HK-2 (cell line): ENCODE measurements at regions not wholly inside any gene's neighbourhood (a gene's known extent, or its start where the extent isn't known, plus 50 kb on each side); places are given as distances from the start of the nearest gene placed in this dataset.
"Not testable (repeated sequence)": the region's sequence is repeated elsewhere in the genome, so short reads cannot be mapped to it uniquely, and the experiment has no call there.

Source experiments
- DNase-seq: peaks from one replicate; pipeline ENCODE4 v3.0.0-alpha.2; 2018; ENCODE audit not compliant: unreplicated experiment

DNA sequence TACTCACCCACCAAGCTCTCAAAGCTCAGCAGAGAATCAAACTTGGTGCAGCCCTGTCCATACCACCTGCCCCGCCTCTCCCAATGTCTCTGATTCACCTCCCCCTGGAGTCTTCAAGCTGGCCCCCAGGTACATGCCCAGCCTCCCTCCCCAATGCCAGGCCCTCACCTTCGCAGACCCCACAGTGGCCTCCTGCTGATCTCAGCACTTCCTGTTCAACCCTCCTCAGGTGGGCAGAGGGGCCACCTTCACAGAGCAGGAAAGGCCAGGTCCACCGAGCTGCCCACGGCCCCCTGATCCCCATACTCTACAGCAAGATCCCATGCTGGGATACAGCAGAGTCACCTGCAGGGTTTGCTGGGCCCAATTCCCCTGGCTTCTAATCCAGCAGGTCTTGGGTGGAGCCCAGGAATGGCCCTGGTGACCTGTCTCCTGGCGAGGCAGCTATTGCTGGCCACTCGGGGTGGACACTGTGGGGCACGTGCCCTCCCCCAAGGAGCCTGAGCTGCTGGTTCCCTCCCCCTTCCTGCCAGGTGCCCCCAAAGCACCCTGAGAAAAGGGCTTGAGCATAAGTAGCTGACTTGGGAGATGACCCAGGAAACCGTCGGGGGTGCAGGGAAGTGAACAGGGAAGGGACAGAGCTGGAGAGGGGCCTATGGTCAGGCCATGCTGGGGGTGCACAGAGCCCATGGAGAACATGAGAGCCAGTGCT lies 150.7 kb downstream of the BRD1 start:
- no peak for DNase-seq

DNA sequence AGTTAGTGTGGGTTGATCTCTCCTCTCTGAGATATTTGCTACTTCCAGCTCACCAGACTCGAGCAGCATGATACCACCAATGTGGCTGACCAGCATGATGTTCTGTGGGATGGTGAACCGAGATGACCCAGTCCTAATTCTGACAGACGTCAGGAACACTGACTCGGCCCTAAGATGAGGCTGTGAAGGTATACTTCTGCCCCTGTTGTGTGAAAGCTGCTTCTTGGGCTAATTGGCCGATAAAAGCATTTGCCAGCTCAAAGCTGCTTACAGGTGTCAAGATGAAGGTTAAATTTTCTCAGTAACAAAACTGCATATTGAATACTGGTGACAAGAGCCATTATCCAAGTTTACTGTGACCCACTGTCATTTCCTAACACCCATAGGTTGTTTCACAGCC lies 151.4 kb downstream of the BRD1 start:
- DNase-seq, result no peak

DNA sequence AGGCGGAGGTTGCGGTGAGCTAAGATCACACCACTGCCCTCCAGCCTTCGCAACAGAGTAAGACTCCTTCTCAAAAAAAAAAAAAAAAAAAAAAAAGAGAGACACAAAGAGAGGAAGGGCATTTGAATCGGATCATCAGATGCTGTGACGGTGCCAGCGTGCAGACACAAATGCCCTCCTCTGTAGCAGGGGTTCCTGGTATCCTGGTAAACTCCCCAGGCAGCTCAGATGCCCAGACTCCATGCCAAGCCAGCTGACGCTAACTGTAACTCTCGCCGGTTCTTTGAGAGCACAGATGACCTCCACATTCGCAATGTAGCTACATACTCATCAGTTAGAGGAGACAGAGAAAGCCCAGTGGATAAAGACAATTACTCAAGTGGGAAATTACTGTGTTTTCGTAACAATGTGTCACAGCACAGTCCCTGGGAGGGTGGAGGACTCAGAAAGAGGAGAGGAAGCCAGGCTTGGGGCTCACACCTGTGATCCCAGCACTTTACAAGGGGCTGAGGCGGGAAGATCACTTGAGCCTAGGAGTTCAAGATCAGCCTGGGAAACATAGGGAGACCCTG lies 153.1 kb downstream of the BRD1 start:
- DNase-seq, result no peak

DNA sequence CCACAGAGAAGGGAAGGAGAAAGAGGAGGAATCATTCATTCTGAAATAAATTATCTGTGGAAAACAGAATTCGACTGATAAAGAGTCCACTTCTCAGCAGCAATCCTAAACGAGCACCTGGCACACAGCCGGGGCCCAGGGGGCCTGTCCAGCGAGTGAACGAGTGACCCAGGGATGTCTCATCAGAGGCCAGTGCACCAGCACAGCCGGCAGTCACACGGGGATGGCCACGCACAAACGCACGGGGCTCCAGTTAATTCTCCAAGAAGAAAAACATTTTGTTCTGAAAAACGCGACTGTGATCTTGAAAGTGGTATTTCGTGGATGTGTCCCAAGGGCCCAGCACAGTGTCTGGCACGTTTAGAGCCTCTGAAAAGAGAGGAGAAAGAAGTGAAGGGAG lies 154.6 kb downstream of the BRD1 start:
- DNase-seq, result no peak

DNA sequence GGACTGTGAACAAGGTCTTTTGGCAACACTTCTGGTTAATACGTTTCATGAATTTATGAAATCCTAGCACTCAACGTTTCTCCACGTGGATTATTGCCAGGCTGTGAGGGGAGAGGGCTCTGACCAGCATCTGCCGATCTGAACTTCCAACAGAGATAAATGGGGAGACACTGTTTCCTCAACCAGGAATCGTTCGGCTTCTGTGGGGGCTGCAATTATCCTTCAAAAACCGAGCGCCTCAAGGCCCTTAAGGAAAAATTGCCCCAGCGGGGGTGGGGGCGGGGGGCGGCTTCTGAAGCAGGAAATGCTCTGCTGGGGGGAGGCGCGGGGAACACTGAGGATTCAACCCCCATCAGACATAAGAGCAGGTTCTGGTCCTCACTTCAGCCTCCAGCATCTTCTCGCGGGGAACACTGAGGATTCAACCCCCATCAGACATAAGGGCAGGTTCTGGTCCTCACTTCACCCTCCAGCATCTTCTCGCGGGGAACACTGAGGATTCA lies 155.6 kb downstream of the BRD1 start:
- no peak for DNase-seq

DNA sequence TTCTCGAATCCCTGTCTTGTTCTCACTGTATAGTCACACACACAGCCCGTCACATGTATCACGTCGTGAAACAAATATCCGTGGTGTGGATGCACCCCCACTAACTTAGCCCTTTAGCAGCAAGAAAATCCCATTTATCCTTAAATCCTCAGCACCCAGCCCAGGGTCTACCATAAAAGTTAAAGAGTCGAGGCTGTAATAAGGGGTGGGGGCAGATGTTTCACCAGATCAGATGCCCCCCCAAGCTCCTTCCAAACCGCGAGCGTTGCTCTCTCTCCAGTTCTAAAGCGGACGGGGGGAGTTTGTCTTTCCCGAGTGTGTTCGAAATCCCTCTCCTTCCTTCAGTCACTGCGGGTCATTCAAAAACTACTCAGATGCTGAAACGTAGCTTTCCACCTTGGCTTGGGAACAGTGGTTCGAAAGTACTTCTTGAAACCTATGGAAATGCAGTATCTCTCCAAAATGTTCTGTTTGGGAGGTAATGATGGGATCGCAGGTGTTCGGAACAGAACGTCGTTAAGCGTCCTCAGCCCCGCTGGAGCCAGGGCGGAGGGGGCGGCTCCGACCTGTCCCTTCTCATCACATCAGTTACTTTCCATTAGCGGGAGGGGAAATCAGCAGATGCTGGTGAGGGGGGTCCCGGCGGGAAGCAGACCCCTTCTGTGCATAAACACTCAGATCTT lies 156.2 kb downstream of the BRD1 start:
- no peak for DNase-seq

DNA sequence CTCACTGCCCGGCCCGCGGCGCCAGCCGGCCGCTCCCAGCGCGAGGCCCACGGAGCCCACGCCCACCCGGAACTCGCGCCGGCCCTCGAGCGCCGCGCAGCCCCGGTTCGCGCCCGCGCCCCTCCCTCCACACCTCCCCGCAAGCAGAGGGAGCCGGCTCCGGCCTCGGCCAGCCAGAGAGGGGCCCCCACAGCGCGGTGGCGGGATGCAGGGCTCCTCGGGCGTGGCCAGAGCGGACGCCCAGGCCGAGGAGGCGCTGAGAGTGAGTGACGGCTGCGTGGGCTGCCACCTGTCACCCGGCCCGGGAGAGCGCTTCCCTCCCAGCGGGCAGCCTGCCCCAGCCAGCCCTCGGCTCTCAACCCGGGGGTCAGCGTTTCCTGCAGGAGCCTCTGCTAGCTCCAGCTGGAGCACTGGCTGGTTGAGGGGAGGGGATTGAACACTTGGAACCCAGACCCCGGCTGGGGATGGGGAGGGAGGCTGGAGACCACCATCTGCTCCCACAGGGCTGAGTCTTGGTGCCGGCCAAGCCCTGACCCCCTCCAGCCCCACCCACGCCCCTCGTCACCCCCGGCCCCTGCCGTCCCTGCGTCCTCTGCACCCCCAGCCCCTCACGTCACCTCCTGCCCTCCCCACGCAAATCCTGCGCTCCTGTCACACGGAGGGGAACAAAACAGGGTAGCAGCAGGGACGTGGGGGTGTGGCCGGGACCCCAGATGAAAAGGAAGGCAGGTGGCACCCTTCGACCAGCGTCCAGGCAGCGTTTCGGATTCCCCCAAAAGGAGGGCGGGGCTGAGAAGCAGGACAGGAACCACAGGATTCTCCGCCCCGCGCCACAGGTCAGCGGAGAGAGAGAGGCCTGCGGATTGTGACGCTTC lies 157.0 kb downstream of the BRD1 start:
- no peak for DNase-seq

DNA sequence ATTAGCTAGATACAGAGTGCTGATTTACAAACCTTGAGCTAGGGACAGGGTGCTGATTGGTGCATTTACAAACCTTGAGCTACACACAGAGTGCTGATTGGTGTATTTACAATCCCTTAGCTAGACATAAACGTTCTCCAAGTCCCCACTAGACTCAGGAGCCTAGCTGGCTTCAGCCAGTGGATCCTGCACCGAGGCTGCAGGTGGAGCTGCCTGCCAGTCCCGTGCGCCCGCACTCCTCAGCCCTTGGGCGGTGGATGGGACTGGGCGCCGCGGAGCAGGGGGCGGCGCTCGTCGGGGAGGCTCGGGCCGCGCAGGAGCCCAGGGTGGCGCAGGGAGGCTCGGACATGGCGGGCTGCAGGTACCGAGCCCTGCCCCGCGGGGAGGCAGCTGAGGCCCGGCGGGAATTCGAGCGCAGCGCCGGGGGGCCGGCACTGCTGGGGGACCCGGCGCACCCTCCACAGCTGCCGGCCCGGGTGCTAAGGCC lies 157.7 kb downstream of the BRD1 start:
- DNase-seq, result not testable (repeated sequence)

DNA sequence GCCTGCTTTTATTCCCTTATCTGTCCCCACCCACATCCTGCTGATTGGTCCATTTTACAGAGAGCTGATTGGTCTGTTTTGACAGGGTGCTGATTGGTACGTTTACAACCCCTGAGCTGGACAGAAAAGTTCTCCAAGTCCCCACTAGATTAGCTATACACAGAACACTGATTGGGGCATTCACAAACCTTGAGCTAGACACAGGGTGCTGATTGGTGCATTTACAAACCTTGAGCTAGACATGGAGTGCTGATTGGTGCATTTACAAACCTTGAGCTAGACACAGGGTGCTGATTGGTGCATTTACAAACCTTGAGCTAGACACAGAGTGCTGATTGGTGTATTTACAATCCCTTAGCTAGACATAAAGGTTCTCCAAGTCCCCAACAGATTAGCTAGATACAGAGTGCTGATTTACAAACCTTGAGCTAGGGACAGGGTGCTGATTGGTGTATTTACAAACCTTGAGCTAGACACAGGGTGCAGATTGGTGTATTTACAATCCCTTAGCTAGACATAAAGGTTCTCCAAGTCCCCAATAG lies 158.2 kb downstream of the BRD1 start:
- DNase-seq, result not testable (repeated sequence)

DNA sequence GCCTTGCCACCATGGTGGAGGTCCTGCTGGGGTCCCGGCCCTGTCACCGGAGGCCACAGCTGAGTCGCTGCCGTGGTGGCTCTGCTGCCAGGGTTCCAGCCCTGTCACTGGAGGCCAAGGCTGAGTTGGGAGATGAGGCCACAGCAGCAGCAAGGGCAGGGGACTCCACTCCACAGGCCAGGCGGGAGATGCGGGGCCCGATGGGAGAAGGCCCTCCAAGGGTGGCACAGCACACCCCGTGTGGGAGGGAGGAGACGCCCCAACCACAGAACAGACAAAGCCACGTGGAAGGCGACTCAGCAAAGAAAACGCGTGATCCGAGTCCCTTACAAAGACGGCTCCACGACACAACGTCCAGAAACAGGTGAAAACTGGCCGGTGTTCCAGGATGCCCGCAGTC lies 159.3 kb downstream of the BRD1 start:
- no peak for DNase-seq

DNA sequence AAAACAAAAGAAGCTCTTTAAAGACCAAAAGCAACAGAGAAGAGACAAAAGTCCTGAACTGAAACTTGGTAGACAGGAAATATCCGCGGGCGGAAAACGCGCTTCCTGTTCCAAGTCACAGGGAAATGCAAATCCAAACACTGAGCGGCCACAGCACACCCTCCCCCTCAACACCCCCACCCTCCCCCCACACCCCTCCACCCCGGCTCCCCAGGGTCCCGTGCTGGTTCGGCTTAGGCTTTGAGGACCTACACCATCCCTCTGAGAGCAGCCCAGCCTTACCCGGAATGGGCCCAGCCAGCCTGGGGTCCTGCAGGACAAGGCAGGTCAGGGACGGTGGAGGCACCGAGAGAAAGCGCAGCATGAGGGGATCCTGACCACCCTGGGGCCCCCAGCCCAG lies 160.4 kb downstream of the BRD1 start:
- no peak for DNase-seq

DNA sequence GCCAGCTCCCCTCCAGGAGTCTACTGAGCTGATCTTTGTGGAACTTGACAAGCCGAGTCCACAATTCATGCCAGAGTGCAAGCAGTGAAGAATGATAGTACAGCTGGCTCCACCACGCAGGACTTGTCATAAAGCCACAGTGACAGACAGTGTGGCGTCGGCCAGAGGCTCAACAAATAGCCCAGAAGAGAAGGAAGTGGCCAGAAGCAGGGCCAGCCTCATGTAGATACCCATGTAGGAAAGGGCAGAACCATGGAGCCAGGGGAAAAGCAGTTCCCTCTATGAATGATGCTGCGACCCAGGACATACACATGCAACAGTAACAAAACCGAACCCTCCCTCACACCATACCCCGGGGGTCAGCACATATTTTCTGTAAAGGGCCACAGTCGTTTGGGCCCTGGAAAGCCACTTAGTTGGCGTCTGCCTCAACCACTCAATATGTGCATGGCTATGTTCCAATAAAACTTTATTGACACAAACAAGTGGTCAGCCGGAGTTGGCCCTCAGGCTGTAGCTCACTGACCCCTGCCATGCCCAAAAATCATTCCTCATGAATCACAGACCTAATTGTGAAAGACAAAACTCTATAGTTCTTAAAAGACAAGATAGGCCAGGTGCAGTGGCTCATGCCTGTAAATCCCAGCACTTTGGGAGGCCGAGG lies 161.4 kb downstream of the BRD1 start:
- DNase-seq, result no peak

DNA sequence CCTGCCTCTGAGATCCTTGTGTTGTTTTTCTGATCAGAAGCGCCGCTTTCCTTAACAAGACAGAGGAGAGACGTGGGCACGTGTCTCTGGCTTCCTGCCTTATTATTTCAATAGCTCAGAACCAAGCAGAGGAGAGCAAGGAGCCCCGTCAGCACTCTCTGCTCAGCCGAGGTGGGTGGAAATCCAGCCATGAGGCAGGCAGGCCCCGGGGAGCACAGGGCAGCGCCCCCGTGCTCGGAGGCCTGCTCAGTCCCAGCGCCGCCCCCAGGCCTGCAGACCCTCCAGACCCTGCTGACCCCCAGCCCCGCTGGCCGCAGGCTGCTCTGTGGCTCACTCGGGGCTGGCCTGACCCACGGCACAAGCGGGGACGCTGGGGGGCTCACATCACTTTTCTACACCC lies 162.8 kb downstream of the BRD1 start:
- no peak for DNase-seq

DNA sequence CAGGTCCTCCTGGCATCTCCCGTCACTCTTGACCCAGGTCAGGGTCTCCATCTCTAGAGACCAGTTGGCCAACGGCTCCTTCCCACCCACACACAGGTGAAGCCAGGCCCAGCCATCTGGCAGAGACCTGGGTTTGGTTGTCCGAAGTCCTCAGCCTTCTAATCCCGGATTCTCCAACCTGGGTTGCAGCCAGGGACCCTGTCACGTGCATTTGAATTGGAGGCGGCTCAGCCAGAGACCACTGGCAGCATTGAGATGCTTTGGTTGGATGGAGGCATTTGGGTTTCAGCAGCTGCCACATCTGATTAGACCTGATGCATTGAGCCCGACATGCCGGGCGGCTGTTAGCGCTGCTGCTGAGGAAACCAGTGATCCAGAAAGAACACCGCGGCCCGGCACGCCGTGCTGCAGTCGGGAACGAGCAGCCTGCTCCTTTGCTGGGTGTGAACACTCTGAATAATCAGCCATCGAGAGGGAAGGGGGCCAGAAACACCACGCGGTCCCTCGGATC lies 163.2 kb downstream of the BRD1 start:
- no peak for DNase-seq

DNA sequence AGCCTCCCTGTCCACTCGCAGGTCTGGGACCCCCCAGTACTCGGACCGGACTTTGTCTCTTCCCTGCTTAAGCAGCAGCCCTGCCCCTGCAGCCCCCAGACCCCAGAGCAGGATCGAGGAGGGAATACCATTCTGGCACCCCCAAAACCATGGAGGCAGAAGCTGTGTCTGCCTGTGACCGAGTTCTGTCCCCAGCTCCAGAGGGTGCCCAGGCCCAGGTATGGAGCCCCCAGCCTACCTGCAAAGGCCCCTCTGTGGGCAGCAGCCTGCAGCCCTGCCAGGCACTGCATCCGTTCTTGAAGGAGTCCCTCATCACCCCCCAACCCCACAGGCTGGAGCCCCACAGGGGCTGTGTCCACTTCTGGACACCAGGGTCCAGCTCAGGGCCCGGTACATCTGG lies 163.8 kb downstream of the BRD1 start:
- DNase-seq, result no peak

DNA sequence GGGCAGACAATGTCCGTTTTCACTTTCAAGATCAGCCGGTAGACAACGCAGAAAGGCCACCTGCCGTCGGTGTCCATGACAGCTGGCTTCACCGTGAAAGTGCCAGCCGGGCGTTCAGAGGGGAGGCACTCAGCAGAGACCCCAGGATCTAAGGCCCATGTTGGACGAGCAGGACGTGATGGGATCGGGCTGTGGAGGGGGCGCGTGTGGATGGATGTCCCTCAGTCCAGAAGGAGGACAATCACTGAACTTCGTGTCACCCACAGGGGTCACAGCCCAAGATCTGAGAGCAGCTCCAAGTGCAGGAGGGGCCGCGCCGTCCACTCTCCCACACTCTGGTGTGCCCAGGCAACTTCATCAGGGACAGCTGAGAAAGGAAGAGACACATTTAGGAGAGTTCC lies 164.4 kb downstream of the BRD1 start:
- no peak for DNase-seq

DNA sequence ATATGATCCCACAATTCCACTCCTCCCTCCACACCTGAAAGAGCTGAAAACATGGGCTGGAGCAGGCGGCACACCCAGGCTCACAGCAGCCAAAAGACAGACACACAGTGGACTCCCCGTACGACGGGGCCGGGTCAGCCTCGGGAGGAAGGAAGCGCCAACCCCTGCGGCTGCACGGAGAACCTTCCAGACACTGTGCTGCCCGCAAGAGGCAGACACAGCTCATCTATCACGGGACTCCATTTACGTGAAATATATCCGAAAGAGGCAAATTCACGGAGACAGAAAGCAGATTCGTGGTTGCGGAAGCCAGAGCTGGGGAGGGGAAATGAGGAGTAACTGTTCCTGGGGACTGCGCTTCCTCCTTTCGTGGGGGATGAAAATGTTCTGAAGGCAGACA lies 165.0 kb downstream of the BRD1 start:
- DNase-seq, result no peak

DNA sequence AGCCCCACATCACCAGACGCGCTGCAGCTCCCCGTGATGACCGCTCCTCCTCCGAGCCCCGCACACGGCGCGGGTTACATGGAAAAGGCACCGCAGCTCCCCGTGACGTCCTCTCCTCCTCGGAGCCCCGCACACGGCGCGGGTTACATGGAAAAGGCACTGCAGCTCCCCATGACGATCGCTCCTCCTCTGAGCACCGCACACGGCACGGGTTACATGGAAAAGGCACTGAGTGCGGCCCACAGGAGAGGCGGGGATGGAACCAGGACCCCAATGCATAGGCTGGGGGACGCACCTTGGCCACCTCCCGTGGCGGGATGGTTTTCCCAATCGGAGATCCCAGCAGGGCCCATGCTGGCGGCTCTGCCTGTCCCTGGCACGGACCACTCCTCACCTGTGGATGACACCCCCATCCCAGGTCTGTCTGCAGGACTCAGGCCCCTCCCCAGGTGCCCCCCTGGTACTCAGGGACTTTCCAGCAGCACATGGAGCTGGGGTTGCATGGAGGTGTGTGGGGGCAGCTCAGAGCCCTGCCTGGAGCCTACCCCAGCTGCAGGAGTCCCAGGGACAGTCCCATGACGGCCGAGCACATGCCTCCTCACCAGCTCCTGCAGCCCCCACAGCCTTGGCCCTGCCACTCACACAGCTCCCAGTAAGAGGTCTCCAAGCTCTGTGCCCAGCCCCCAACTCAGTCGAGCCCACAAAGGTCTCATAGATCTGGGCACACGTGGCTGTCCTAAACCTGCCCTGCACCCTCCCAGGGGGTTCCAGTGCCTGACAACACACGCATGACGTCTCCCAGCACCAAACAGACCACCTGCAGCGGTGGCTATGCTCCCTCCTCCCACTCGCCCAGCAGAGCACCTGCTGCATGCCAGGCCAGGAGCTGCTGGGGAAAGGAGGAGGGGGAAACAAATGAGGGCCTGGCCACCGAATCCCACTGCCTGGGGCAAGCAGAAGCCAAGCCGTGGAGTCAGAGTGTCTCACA lies 166.6 kb downstream of the BRD1 start:
- DNase-seq, result no peak

DNA sequence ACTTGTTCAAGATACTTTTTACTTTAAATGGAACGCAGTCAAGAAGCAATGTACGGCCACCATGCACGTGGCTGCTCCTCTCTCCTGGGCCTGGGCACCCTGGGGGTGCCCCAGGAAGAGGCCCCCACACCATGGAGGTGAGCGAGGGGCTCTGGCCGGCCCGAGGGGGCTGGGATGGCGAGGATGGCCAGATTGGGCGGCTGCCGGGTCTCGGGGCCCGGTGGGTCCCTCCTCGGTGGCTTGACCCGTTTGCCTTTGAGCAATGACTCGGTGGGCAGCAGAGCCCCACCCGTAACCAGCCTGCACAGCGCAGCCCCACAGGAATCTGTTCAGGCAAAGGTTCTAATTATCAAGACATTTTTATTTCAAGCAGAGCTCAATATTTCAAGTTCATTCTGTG lies 167.4 kb downstream of the BRD1 start:
- DNase-seq, result no peak

DNA sequence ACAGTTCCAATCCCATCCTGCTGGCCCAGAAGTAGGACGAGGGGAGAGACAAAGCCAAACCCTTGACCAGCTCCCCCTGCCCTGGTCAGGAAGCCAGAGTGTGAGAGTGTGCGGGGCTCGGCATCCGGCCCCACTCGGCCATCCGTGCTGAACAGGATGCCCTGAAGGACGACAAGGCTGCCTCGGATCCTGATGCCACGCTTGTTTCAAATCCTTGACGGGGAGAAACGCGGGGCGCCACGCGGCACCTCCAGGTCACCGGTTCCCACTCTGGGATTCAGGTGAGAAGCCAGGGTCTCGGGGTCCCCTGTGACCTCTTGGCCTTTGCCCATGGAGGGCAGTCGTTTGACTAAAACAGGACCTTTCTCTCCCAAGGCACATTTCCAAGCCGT lies 167.8 kb downstream of the BRD1 start:
- DNase-seq, result no peak
